ENCODE measurements at regions not wholly inside any gene's neighbourhood (a gene's known extent, or its start where the extent isn't known, plus 50 kb on each side); places are given as distances from the start of the nearest gene placed in this dataset.

DNA sequence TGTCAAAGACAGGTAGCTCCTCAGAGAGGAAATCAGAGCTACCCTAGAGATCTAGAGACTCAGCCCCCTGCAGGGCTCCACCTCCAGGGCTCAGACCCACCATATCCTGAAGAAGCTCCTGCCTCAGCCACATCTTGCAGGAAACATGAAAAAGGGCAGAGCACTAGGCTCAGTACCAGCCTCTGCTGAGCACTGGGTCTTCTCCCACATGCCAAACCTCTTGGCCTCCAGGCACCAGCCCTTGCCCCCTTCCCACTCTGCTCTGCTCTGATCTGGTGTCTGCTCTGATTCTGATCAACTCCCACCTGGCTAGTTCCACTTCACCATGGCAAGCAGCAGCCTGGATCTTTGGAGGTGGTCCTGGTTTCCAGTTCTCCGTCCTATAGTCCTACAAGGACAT lies 114.3 kb upstream of the SLC66A3 start:
- Mint-ChIP-seq H3K27me3 (peaks cover 46% of the 10 kb centered on the region), H3K4me3 (no peak overlapping the region), H3K36me3 (ENCODE audit: low read depth) (peaks cover 3% of the 10 kb centered on the region), H3K9me3 (peaks cover 10% of the 10 kb centered on the region), H3K4me1 (ENCODE audit: low read depth) (no peaks in the 10 kb centered on the region), H3K27ac (no peak overlapping the region)
- Histone ChIP-seq H3K36me3 (ENCODE audit: insufficient read depth, low read length) (no peaks in the 10 kb centered on the region), H3K4me3 (ENCODE audit: low read length) (no peak overlapping the region), H3K9me3 (ENCODE audit: control insufficient read depth in 1 of 2, insufficient read depth in 1 of 2, low read length in 2 of 2) (peaks cover 4 to 19% of the 10 kb centered on the region in 2 experiments), H3K27me3 (ENCODE audit: control insufficient read depth in 1 of 2, insufficient read depth in 2 of 2, low read length in 2 of 2) (peaks cover 2 to 9% of the 10 kb centered on the region in 2 experiments), H3K27ac (ENCODE audit: low read depth in 1 of 2, low read length in 2 of 2) (no peak overlapping the region), H3K4me1 (ENCODE audit: insufficient read depth, low read length) (no peaks in the 10 kb centered on the region)
- no peak for ATAC-seq (ENCODE audit: poor library complexity)
- ChIA-PET POLR2A (no interaction called here), CTCF (no interaction called here)
- TF ChIP-seq, protein P1, sequence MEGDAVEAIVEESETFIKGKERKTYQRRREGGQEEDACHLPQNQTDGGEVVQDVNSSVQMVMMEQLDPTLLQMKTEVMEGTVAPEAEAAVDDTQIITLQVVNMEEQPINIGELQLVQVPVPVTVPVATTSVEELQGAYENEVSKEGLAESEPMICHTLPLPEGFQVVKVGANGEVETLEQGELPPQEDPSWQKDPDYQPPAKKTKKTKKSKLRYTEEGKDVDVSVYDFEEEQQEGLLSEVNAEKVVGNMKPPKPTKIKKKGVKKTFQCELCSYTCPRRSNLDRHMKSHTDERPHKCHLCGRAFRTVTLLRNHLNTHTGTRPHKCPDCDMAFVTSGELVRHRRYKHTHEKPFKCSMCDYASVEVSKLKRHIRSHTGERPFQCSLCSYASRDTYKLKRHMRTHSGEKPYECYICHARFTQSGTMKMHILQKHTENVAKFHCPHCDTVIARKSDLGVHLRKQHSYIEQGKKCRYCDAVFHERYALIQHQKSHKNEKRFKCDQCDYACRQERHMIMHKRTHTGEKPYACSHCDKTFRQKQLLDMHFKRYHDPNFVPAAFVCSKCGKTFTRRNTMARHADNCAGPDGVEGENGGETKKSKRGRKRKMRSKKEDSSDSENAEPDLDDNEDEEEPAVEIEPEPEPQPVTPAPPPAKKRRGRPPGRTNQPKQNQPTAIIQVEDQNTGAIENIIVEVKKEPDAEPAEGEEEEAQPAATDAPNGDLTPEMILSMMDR (IDR thresholded peaks at IDR 0.05), result no peak
- no peak for DNase-seq
- intact Hi-C loops (cut with DNase I, micrococcal nuclease), result no loop called here

DNA sequence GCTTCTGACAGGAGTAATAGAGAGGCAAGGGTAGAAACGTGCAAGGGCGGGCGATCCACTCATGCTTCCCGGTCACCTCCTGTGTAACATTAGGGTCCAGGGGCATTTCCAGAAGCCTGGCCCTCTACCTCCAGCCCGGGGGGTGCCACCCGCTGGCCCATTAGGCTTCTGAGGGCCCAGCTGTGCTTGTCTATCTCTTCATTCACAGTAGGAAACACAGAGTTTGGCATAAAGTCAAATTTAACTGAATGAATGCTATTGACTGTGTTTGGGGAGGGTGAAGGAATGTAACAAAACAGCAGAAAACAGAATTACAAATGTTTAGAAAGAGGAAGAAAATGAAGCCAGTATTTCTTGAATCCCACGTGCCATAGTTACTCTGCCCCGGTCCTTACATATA lies 112.4 kb upstream of the SLC66A3 start:
- no peak overlapping the region for H3K27ac ChIP-seq (ENCODE audit: low read depth in 1 of 2, low read length in 2 of 2)
- Mint-ChIP-seq H3K4me1 (ENCODE audit: low read depth) (no peaks in the 10 kb centered on the region), H3K27me3 (peaks cover 38% of the 10 kb centered on the region), H3K4me3 (no peak overlapping the region), H3K36me3 (ENCODE audit: low read depth) (no peaks in the 10 kb centered on the region), H3K27ac (no peak overlapping the region), H3K9me3 (peaks cover 2% of the 10 kb centered on the region)
- intact Hi-C loops (cut with DNase I, micrococcal nuclease), result no loop called here
- ChIA-PET POLR2A (no interaction called here), CTCF (no interaction called here)
- no peak for DNase-seq
- TF ChIP-seq, protein P1 (IDR thresholded peaks at IDR 0.05), result no peak
- peaks cover 4 to 16% of the 10 kb centered on the region in 2 experiments for H3K9me3 ChIP-seq (ENCODE audit: control insufficient read depth in 1 of 2, insufficient read depth in 1 of 2, low read length in 2 of 2)
- peaks cover 2 to 9% of the 10 kb centered on the region in 2 experiments for H3K27me3 ChIP-seq (ENCODE audit: control insufficient read depth in 1 of 2, insufficient read depth in 2 of 2, low read length in 2 of 2)
- H3K4me1 ChIP-seq (ENCODE audit: insufficient read depth, low read length), result no peaks in the 10 kb centered on the region
- H3K4me3 ChIP-seq (ENCODE audit: low read length), result no peak overlapping the region
- H3K36me3 ChIP-seq (ENCODE audit: insufficient read depth, low read length), result no peaks in the 10 kb centered on the region
- ATAC-seq (ENCODE audit: poor library complexity), result no peak

DNA sequence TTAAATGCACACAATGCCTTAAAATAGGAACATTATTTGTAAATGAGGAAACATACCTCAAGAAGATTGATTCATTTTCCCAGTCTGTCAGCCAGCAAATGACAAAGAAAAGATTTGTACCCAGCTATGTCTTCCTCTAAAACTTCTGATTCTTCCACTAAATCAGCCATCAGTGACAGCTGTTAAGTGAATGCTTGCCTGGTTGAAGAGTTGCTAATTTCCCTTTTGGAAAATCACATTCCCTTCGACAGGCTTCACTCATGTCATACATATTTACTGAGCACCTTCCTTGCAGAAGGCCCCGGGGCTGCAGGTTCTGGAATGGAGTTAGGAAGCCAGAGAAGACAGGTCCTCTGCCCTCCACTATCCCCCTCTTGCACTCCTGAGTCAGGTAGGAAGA lies 112.0 kb upstream of the SLC66A3 start:
- intact Hi-C loops (cut with DNase I, micrococcal nuclease), result no loop called here
- Mint-ChIP-seq H3K36me3 (ENCODE audit: low read depth) (no peaks in the 10 kb centered on the region), H3K4me1 (ENCODE audit: low read depth) (no peaks in the 10 kb centered on the region), H3K4me3 (no peak overlapping the region), H3K27ac (no peak overlapping the region), H3K9me3 (no peaks in the 10 kb centered on the region), H3K27me3 (peaks cover 34% of the 10 kb centered on the region)
- ChIA-PET CTCF (no interaction called here), POLR2A (no interaction called here)
- H3K4me3 ChIP-seq (ENCODE audit: low read length), result no peak overlapping the region
- no peak overlapping the region for H3K27ac ChIP-seq (ENCODE audit: low read depth in 1 of 2, low read length in 2 of 2)
- H3K9me3 ChIP-seq (ENCODE audit: control insufficient read depth in 1 of 2, insufficient read depth in 1 of 2, low read length in 2 of 2), result peaks cover 4 to 16% of the 10 kb centered on the region in 2 experiments
- TF ChIP-seq, protein P1 (IDR thresholded peaks at IDR 0.05), result no peak
- ATAC-seq (ENCODE audit: poor library complexity) (no peak), DNase-seq (no peak)
- H3K27me3 ChIP-seq (ENCODE audit: control insufficient read depth in 1 of 2, insufficient read depth in 2 of 2, low read length in 2 of 2), result peaks cover 2 to 9% of the 10 kb centered on the region in 2 experiments
- H3K4me1 ChIP-seq (ENCODE audit: insufficient read depth, low read length), result no peaks in the 10 kb centered on the region
- no peaks in the 10 kb centered on the region for H3K36me3 ChIP-seq (ENCODE audit: insufficient read depth, low read length)
